LNCAP (cell line): ENCODE measurements at regions not wholly inside any gene's neighbourhood (a gene's known extent, or its start where the extent isn't known, plus 50 kb on each side); places are given as distances from the start of the nearest gene placed in this dataset.

Source experiments
- CTCF ChIP-seq: fragments of 450-650 bp; IDR thresholded peaks from 2 replicates; pipeline ENCODE4 v1.5.1; 2017; ENCODE audit warnings: mild to moderate bottlenecking

GRCh38 chr4:84417997-84418709, 80.9 kb downstream of the NKX6-1 start:
- TF ChIP-seq CTCF, result no peak

- no peak for TF ChIP-seq CTCF
Measured at GRCh38 chr4:84413976-84414375, 85.1 kb downstream of the NKX6-1 start.

- TF ChIP-seq CTCF, result no peak
Measured at GRCh38 chr4:84413480-84413879, 85.6 kb downstream of the NKX6-1 start.

GRCh38 chr4:84412062-84412461, 87.0 kb downstream of the NKX6-1 start:
- TF ChIP-seq CTCF, result no peak

- TF ChIP-seq CTCF, result no peak
Measured at GRCh38 chr4:84407554-84408407, 91.3 kb downstream of the NKX6-1 start.

GRCh38 chr4:84403656-84404055, 95.4 kb downstream of the NKX6-1 start:
- no peak for TF ChIP-seq CTCF

- peak; percentile 25 for TF ChIP-seq CTCF
Measured at GRCh38 chr4:84401701-84402306, 97.3 kb downstream of the NKX6-1 start.
